ENCODE measurements at regions not wholly inside any gene's neighbourhood (a gene's known extent, or its start where the extent isn't known, plus 50 kb on each side); places are given as distances from the start of the nearest gene placed in this dataset.

GRCh38 chrX:122934131-122934530 is 249.9 kb upstream of the GRIA3 start:
- TF ChIP-seq, protein P1, sequence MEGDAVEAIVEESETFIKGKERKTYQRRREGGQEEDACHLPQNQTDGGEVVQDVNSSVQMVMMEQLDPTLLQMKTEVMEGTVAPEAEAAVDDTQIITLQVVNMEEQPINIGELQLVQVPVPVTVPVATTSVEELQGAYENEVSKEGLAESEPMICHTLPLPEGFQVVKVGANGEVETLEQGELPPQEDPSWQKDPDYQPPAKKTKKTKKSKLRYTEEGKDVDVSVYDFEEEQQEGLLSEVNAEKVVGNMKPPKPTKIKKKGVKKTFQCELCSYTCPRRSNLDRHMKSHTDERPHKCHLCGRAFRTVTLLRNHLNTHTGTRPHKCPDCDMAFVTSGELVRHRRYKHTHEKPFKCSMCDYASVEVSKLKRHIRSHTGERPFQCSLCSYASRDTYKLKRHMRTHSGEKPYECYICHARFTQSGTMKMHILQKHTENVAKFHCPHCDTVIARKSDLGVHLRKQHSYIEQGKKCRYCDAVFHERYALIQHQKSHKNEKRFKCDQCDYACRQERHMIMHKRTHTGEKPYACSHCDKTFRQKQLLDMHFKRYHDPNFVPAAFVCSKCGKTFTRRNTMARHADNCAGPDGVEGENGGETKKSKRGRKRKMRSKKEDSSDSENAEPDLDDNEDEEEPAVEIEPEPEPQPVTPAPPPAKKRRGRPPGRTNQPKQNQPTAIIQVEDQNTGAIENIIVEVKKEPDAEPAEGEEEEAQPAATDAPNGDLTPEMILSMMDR (tag by site-specific recombination; IDR thresholded peaks at IDR 0.05) = no peak
- TF ChIP-seq ZNF639 (tag by site-specific recombination; IDR thresholded peaks at IDR 0.05) = no peak
- no peak for TF ChIP-seq ZNF558 (tag by site-specific recombination; IDR thresholded peaks at IDR 0.05)
- TF ChIP-seq, protein P2, sequence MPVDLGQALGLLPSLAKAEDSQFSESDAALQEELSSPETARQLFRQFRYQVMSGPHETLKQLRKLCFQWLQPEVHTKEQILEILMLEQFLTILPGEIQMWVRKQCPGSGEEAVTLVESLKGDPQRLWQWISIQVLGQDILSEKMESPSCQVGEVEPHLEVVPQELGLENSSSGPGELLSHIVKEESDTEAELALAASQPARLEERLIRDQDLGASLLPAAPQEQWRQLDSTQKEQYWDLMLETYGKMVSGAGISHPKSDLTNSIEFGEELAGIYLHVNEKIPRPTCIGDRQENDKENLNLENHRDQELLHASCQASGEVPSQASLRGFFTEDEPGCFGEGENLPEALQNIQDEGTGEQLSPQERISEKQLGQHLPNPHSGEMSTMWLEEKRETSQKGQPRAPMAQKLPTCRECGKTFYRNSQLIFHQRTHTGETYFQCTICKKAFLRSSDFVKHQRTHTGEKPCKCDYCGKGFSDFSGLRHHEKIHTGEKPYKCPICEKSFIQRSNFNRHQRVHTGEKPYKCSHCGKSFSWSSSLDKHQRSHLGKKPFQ (tag by site-specific recombination; IDR thresholded peaks at IDR 0.05) = no peak
- TF ChIP-seq PRDM6 (tag by site-specific recombination; IDR thresholded peaks at IDR 0.05) = no peak
- TF ChIP-seq BCL11A (tag by site-specific recombination; IDR thresholded peaks at IDR 0.05; ENCODE audit: low read depth) = no peak
- no peak for TF ChIP-seq ZBTB8A (tag by site-specific recombination; IDR thresholded peaks at IDR 0.05)
- TF ChIP-seq ZNF121 (tag by site-specific recombination; IDR thresholded peaks at IDR 0.05) = no peak
- no peak for TF ChIP-seq ZNF423 (tag by site-specific recombination; IDR thresholded peaks at IDR 0.05)
- TF ChIP-seq, protein P3, sequence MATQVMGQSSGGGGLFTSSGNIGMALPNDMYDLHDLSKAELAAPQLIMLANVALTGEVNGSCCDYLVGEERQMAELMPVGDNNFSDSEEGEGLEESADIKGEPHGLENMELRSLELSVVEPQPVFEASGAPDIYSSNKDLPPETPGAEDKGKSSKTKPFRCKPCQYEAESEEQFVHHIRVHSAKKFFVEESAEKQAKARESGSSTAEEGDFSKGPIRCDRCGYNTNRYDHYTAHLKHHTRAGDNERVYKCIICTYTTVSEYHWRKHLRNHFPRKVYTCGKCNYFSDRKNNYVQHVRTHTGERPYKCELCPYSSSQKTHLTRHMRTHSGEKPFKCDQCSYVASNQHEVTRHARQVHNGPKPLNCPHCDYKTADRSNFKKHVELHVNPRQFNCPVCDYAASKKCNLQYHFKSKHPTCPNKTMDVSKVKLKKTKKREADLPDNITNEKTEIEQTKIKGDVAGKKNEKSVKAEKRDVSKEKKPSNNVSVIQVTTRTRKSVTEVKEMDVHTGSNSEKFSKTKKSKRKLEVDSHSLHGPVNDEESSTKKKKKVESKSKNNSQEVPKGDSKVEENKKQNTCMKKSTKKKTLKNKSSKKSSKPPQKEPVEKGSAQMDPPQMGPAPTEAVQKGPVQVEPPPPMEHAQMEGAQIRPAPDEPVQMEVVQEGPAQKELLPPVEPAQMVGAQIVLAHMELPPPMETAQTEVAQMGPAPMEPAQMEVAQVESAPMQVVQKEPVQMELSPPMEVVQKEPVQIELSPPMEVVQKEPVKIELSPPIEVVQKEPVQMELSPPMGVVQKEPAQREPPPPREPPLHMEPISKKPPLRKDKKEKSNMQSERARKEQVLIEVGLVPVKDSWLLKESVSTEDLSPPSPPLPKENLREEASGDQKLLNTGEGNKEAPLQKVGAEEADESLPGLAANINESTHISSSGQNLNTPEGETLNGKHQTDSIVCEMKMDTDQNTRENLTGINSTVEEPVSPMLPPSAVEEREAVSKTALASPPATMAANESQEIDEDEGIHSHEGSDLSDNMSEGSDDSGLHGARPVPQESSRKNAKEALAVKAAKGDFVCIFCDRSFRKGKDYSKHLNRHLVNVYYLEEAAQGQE (tag by site-specific recombination; IDR thresholded peaks at IDR 0.05) = no peak
- TF ChIP-seq ZNF221 (tag by site-specific recombination; IDR thresholded peaks at IDR 0.05; ENCODE audit: borderline replicate concordance) = no peak
